ENCODE measurements at regions not wholly inside any gene's neighbourhood (a gene's known extent, or its start where the extent isn't known, plus 50 kb on each side); places are given as distances from the start of the nearest gene placed in this dataset.

DNA sequence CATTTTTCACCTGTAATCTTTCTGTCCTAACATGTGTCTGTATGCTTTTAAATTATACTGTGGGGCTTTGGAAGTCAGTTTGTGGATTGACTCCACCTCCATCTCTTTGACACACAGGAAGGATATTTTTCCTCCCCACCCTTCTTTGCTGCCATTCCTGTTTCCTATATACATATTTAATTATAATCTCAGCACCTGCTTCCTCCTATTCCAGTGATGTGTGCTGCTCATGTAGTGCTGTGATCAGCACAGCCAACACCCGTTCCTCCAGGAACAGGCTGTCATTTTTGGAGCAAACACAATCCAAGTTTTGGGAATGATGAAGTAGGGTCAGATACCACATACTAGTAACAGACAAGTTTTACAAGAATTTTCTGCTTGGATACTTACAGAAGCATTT, 135.0 kb upstream of the PRPS1L1 start:
- TF ChIP-seq POLR2A (IDR thresholded peaks at IDR 0.05) (no peak), EP300 (IDR thresholded peaks at IDR 0.05) (no peak)
- TF ChIP-seq, protein P1, sequence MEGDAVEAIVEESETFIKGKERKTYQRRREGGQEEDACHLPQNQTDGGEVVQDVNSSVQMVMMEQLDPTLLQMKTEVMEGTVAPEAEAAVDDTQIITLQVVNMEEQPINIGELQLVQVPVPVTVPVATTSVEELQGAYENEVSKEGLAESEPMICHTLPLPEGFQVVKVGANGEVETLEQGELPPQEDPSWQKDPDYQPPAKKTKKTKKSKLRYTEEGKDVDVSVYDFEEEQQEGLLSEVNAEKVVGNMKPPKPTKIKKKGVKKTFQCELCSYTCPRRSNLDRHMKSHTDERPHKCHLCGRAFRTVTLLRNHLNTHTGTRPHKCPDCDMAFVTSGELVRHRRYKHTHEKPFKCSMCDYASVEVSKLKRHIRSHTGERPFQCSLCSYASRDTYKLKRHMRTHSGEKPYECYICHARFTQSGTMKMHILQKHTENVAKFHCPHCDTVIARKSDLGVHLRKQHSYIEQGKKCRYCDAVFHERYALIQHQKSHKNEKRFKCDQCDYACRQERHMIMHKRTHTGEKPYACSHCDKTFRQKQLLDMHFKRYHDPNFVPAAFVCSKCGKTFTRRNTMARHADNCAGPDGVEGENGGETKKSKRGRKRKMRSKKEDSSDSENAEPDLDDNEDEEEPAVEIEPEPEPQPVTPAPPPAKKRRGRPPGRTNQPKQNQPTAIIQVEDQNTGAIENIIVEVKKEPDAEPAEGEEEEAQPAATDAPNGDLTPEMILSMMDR (IDR thresholded peaks at IDR 0.05), result no peak

Data from tibial nerve (tissue), 4 donors.